ENCODE measurements at regions not wholly inside any gene's neighbourhood (a gene's known extent, or its start where the extent isn't known, plus 50 kb on each side); places are given as distances from the start of the nearest gene placed in this dataset.

DNA sequence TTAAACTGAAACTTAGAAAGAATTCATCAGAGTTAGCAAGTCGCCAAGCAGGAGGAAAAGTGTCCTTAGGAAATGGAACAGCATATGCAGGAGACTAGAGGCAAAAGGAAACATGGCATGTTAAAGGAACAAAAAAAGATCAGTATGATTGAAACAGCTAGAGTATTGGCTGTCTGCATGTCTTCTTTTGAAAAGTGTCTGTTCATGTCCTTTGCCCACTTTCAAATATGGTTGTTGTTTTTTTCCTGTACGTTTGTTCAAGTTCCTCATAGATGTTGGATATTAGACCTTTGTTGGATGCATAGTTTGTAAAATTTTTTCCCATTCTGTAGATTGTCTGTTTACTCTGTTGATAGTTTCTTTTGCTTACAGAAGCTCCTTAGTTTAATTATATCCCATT lies 161.6 kb downstream of the NR4A2 start:
- no peak for DNase-seq
- WGBS (ENCODE audit: insufficient coverage, low lambda C conversion rate) = 91% methylated on average over 2 of the region's 2 CpGs

DNA sequence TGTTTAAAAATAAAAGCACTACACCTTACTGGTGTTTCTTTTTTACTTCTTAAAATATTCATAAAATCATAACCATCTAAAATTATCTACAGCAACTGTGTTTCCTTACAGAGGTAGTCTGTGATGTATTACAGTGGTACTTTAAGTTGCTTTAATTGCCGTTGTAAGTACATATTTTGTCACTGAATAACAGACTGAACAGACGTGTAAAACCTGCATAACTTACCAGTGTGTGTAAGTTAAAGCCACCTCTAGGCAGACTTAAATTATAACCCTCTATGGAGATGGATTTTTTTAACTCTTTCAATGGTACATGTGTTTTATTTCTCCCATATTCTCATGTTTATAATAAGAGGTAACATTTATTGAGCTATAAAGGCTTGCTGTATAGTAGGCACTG lies 166.8 kb downstream of the NR4A2 start:
- Histone ChIP-seq H3K4me3 (ENCODE audit: low read length) (no peak overlapping the region), H3K27me3 (ENCODE audit: control insufficient read depth, insufficient read depth, low read length) (no peaks in the 10 kb centered on the region), H3K9me3 (ENCODE audit: control insufficient read depth, low read depth, low read length) (no peaks in the 10 kb centered on the region), H3K27ac (ENCODE audit: low read length) (no peak overlapping the region), H3K4me1 (ENCODE audit: control insufficient read depth, insufficient read depth, low read length) (no peaks in the 10 kb centered on the region), H3K36me3 (ENCODE audit: control insufficient read depth, insufficient read depth, low read length) (no peaks in the 10 kb centered on the region)
- no CpG with 5 or more reads among the region's 2 CpGs for WGBS (ENCODE audit: insufficient coverage, low lambda C conversion rate)
- DNase-seq = no peak

More for the DNA sequence above, 161.6 kb downstream of the NR4A2 start:
- Histone ChIP-seq H3K4me3 (ENCODE audit: low read length) (no peak overlapping the region), H3K4me1 (ENCODE audit: control insufficient read depth, insufficient read depth, low read length) (no peaks in the 10 kb centered on the region), H3K27ac (ENCODE audit: low read length) (no peak overlapping the region), H3K9me3 (ENCODE audit: control insufficient read depth, low read depth, low read length) (no peaks in the 10 kb centered on the region), H3K36me3 (ENCODE audit: control insufficient read depth, insufficient read depth, low read length) (no peaks in the 10 kb centered on the region), H3K27me3 (ENCODE audit: control insufficient read depth, insufficient read depth, low read length) (no peaks in the 10 kb centered on the region)

DNA sequence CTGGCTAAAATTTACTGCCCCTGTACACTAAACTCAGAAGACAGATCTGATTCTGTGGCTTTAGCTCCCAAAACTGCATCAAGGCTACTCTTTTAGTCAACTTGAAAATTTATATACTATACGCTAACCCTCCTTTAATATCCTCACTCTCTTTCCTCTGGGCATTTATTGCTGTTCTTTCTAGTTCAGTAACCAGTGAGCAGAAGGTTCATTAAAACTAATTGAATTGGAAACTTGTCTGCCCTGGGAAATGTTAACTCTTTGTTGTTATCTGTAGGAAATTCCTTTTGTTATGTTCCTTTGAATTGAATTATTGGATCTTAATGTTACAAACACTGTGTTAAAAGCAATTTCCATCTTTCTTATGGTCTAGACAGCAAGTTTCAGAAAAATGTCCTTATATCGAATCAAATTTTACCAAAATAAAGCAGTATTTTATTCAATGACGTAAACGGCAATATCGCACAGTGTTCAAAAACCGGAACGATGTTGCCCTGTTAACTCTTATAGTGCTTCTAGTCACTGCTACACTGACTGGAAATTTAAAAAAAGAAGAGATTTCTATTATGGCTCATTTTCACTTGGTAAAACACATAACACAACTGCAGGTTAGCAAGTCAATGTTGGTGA lies 168.3 kb downstream of the NR4A2 start:
- 97% methylated on average over 6 of the region's 7 CpGs for WGBS (ENCODE audit: insufficient coverage, low lambda C conversion rate)
- Histone ChIP-seq H3K4me1 (ENCODE audit: control insufficient read depth, insufficient read depth, low read length) (no peaks in the 10 kb centered on the region), H3K36me3 (ENCODE audit: control insufficient read depth, insufficient read depth, low read length) (no peaks in the 10 kb centered on the region), H3K4me3 (ENCODE audit: low read length) (no peak overlapping the region), H3K27ac (ENCODE audit: low read length) (no peak overlapping the region), H3K27me3 (ENCODE audit: control insufficient read depth, insufficient read depth, low read length) (no peaks in the 10 kb centered on the region), H3K9me3 (ENCODE audit: control insufficient read depth, low read depth, low read length) (no peaks in the 10 kb centered on the region)
- DNase-seq = no peak

- Histone ChIP-seq H3K27me3 (ENCODE audit: control insufficient read depth, insufficient read depth, low read length) (no peaks in the 10 kb centered on the region), H3K4me1 (ENCODE audit: control insufficient read depth, insufficient read depth, low read length) (no peaks in the 10 kb centered on the region), H3K4me3 (ENCODE audit: low read length) (no peak overlapping the region), H3K27ac (ENCODE audit: low read length) (no peak overlapping the region), H3K36me3 (ENCODE audit: control insufficient read depth, insufficient read depth, low read length) (no peaks in the 10 kb centered on the region), H3K9me3 (ENCODE audit: control insufficient read depth, low read depth, low read length) (no peaks in the 10 kb centered on the region)
- no peak for DNase-seq
- no CpG with 5 or more reads among the region's 2 CpGs for WGBS (ENCODE audit: insufficient coverage, low lambda C conversion rate)
Measured at GRCh38 chr2:156158808-156159207, 173.7 kb downstream of the NR4A2 start.

- 80% methylated on average over 1 of the region's 1 CpG for whole genome bisulfite sequencing (ENCODE audit: insufficient coverage, low lambda C conversion rate)
- Histone ChIP-seq H3K9me3 (ENCODE audit: control insufficient read depth, low read depth, low read length) (no peaks in the 10 kb centered on the region), H3K27ac (ENCODE audit: low read length) (no peak overlapping the region), H3K27me3 (ENCODE audit: control insufficient read depth, insufficient read depth, low read length) (no peaks in the 10 kb centered on the region), H3K4me3 (ENCODE audit: low read length) (no peak overlapping the region), H3K36me3 (ENCODE audit: control insufficient read depth, insufficient read depth, low read length) (no peaks in the 10 kb centered on the region), H3K4me1 (ENCODE audit: control insufficient read depth, insufficient read depth, low read length) (no peaks in the 10 kb centered on the region)
- peak in 1 of 2 donors; percentile 5 for DNase-seq
Measured at GRCh38 chr2:156157670-156158069, 174.9 kb downstream of the NR4A2 start.

- H3K4me3 ChIP-seq (ENCODE audit: low read length) = no peak overlapping the region
- no peak overlapping the region for H3K27ac ChIP-seq (ENCODE audit: low read length)
- H3K4me1 ChIP-seq (ENCODE audit: control insufficient read depth, insufficient read depth, low read length) = no peaks in the 10 kb centered on the region
- no peaks in the 10 kb centered on the region for H3K36me3 ChIP-seq (ENCODE audit: control insufficient read depth, insufficient read depth, low read length)
- no peak for DNase-seq
- no CpG with 5 or more reads among the region's 2 CpGs for WGBS (ENCODE audit: insufficient coverage, low lambda C conversion rate)
- no peaks in the 10 kb centered on the region for H3K27me3 ChIP-seq (ENCODE audit: control insufficient read depth, insufficient read depth, low read length)
- no peaks in the 10 kb centered on the region for H3K9me3 ChIP-seq (ENCODE audit: control insufficient read depth, low read depth, low read length)
Measured at GRCh38 chr2:156156580-156156979, 175.9 kb downstream of the NR4A2 start.

- WGBS (ENCODE audit: insufficient coverage, low lambda C conversion rate) = 73% methylated on average over 1 of the region's 3 CpGs
Measured at GRCh38 chr2:156155319-156155718, 177.2 kb downstream of the NR4A2 start.

DNA sequence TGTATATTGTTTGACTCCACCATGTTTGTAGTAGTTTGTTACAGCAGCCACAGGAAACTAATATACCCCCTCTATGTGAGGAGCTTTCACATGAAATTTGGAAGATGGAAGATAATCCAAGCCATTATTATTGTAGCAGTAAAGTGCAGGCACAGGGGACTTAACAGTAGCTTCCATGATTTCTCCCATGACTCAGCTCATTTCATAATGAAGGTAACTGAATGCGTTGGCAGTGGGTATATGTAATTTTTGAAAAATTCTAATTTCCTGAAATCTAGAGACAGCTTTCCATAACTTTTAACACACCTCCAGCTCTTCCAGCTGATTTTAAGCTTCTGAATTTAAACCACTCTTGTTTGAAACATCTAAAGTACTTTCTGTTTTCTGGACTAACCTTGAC lies 181.2 kb downstream of the NR4A2 start:
- H3K36me3 ChIP-seq (ENCODE audit: control insufficient read depth, insufficient read depth, low read length) = no peaks in the 10 kb centered on the region
- no CpG with 5 or more reads among the region's 1 CpG for WGBS (ENCODE audit: insufficient coverage, low lambda C conversion rate)
- H3K4me3 ChIP-seq (ENCODE audit: low read length) = no peak overlapping the region
- no peak overlapping the region for H3K27ac ChIP-seq (ENCODE audit: low read length)
- no peaks in the 10 kb centered on the region for H3K9me3 ChIP-seq (ENCODE audit: control insufficient read depth, low read depth, low read length)
- H3K4me1 ChIP-seq (ENCODE audit: control insufficient read depth, insufficient read depth, low read length) = no peaks in the 10 kb centered on the region
- DNase-seq = no peak
- H3K27me3 ChIP-seq (ENCODE audit: control insufficient read depth, insufficient read depth, low read length) = no peaks in the 10 kb centered on the region

More at GRCh38 chr2:156155319-156155718, 177.2 kb downstream of the NR4A2 start:
- H3K36me3 ChIP-seq (ENCODE audit: control insufficient read depth, insufficient read depth, low read length) = no peaks in the 10 kb centered on the region
- H3K9me3 ChIP-seq (ENCODE audit: control insufficient read depth, low read depth, low read length) = no peaks in the 10 kb centered on the region
- H3K4me1 ChIP-seq (ENCODE audit: control insufficient read depth, insufficient read depth, low read length) = no peaks in the 10 kb centered on the region
- no peaks in the 10 kb centered on the region for H3K27me3 ChIP-seq (ENCODE audit: control insufficient read depth, insufficient read depth, low read length)
- H3K4me3 ChIP-seq (ENCODE audit: low read length) = no peak overlapping the region
- DNase-seq = no peak
- H3K27ac ChIP-seq (ENCODE audit: low read length) = no peak overlapping the region

GRCh38 chr2:156147594-156148330 lies 184.8 kb downstream of the NR4A2 start:
- H3K4me3 ChIP-seq (ENCODE audit: low read length) = no peak overlapping the region
- WGBS (ENCODE audit: insufficient coverage, low lambda C conversion rate) = no CpG with 5 or more reads among the region's 4 CpGs
- no peaks in the 10 kb centered on the region for H3K36me3 ChIP-seq (ENCODE audit: control insufficient read depth, insufficient read depth, low read length)
- H3K9me3 ChIP-seq (ENCODE audit: control insufficient read depth, low read depth, low read length) = no peaks in the 10 kb centered on the region
- DNase-seq = peak in 1 of 2 donors; percentile 36
- H3K27me3 ChIP-seq (ENCODE audit: control insufficient read depth, insufficient read depth, low read length) = no peaks in the 10 kb centered on the region
- H3K4me1 ChIP-seq (ENCODE audit: control insufficient read depth, insufficient read depth, low read length) = no peaks in the 10 kb centered on the region
- no peak overlapping the region for H3K27ac ChIP-seq (ENCODE audit: low read length)

DNA sequence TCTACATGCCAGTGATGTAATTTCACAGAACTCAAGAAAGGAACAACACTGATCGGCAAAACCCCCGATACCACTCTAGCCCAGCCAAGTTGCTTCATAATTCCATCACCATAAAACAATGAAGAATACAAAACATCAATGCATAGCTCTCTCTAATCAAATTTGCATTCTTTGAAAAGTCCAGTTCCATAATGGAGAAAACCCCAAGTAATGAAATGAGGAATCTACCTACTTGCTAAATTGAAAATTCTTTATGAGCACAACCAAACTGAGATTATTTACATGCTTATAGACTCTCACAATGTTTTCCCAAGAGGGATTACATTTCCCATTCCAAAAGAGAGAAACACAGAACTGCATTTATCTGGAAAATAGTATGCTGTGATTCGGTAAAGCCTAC lies 186.5 kb downstream of the NR4A2 start:
- WGBS (ENCODE audit: insufficient coverage, low lambda C conversion rate) = no CpG with 5 or more reads among the region's 3 CpGs
- Histone ChIP-seq H3K4me3 (ENCODE audit: low read length) (no peak overlapping the region), H3K36me3 (ENCODE audit: control insufficient read depth, insufficient read depth, low read length) (no peaks in the 10 kb centered on the region), H3K4me1 (ENCODE audit: control insufficient read depth, insufficient read depth, low read length) (no peaks in the 10 kb centered on the region), H3K9me3 (ENCODE audit: control insufficient read depth, low read depth, low read length) (no peaks in the 10 kb centered on the region), H3K27ac (ENCODE audit: low read length) (no peak overlapping the region), H3K27me3 (ENCODE audit: control insufficient read depth, insufficient read depth, low read length) (no peaks in the 10 kb centered on the region)
- DNase-seq = no peak

- DNase-seq = no peak
- Histone ChIP-seq H3K4me1 (ENCODE audit: control insufficient read depth, insufficient read depth, low read length) (no peaks in the 10 kb centered on the region), H3K9me3 (ENCODE audit: control insufficient read depth, low read depth, low read length) (no peaks in the 10 kb centered on the region), H3K27me3 (ENCODE audit: control insufficient read depth, insufficient read depth, low read length) (no peaks in the 10 kb centered on the region), H3K4me3 (ENCODE audit: low read length) (no peak overlapping the region), H3K27ac (ENCODE audit: low read length) (no peak overlapping the region), H3K36me3 (ENCODE audit: control insufficient read depth, insufficient read depth, low read length) (no peaks in the 10 kb centered on the region)
- 100% methylated on average over 1 of the region's 3 CpGs for WGBS (ENCODE audit: insufficient coverage, low lambda C conversion rate)
Measured at GRCh38 chr2:156145469-156145868, 187.1 kb downstream of the NR4A2 start.
